Motor neuron (in vitro differentiated cells): ENCODE measurements at regions not wholly inside any gene's neighbourhood (a gene's known extent, or its start where the extent isn't known, plus 50 kb on each side); places are given as distances from the start of the nearest gene placed in this dataset.

Source experiments
- ATAC-seq, 8 experiments: fragments of 200-7000 bp; cut with Tn5 transposase; replicated peaks in 6 of 8; 2 replicates each; pipeline ENCODE4 v1.8.0; 2021; ENCODE audit warnings: mild to moderate bottlenecking in 8 of 8, moderate library complexity in 8 of 8
- H3K27ac ChIP-seq, 2 donors: fragments of 250-450 bp; sonication (Bioruptor Pico); 2 replicates each; pipeline ENCODE4 v1.9.0; 2021; ENCODE audit warnings: antibody characterized with exemption in 2 of 2, mild to moderate bottlenecking in 2 of 2, moderate library complexity in 1 of 2
- H3K4me1 ChIP-seq, 2 donors: fragments of 250-450 bp; sonication (Bioruptor Pico); replicated peaks in 1 of 2; 2 replicates each; pipeline ENCODE4 v1.6.1; 2021; ENCODE audit warnings: antibody characterized with exemption in 2 of 2, mild to moderate bottlenecking in 2 of 2, moderate library complexity in 1 of 2
- H3K4me3 ChIP-seq, 5 donors: fragments of 250-450 bp; sonication (Bioruptor Pico); 2 replicates each; pipeline ENCODE4 v1.9.0; 2021; ENCODE audit warnings: antibody characterized with exemption in 5 of 5, mild to moderate bottlenecking in 5 of 5, moderate library complexity in 4 of 5
- WGBS, 10 experiments: fragments of 450-650 bp; shearing (Covaris generic); methylation state at CpG; one replicate each; pipeline ENCODE4 v1.0.0; 2022; 5-methylcytosine and 5-hydroxymethylcytosine counted together
- in situ Hi-C, 9 experiments: fragments of 400-800 bp; cut with MboI; loops; one replicate each; pipeline ENCODE4 v1.15.0; 2021; ENCODE audit warnings: low sequenced_read_pairs in 9 of 9, low pct_unique_long_range_greater_than_20kb in 2 of 9; ENCODE audit not compliant: unreplicated experiment in 9 of 9

GRCh38 chr15:85298941-85299340, 81.5 kb upstream of the AKAP13 start:
- in situ Hi-C loops = loop anchor here in 3 of 9 experiments (25.0 kb wide), 1 partner anchor 538 kb away; no protein-coding TSS in a partner anchor
- 89 to 100% (median 100%) methylated on average over 1 of the region's 1 CpG; no CpG with 5 or more reads in 6 of the 10 experiments for WGBS, 10 experiments
- Histone ChIP-seq H3K4me1 (peaks cover 0 to 2% of the 10 kb centered on the region in 2 donors), H3K4me3 (no peak overlapping the region), H3K27ac (no peak overlapping the region)
- no peak for ATAC-seq

DNA sequence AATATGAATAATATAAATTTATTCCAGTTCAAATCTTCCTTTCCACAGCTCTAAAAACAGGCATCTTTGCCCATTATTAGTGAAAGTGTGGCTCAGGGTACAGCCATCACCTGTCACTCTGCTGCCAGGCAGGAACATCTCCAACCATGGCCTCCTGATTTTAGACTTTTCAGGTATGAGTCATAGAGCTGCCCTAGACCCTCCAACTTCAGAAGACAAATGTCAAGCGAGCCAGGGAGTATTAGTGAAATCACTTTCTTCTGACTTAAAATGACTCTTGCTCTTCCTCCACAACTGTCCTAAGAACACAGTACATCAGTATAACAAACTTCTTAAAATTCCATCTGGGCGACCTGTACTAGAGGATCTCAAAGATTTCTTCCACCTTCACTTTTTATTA, 78.1 kb upstream of the AKAP13 start:
- WGBS, 10 experiments = 57 to 100% (median 64%) methylated on average over 1 to 2 of the region's 2 CpGs; no CpG with 5 or more reads in 1 of the 10 experiments
- in situ Hi-C loops = loop anchor here in 3 of 9 experiments (25.0 kb wide), 2 partner anchors 185 to 410 kb away; no protein-coding TSS in a partner anchor
- no peak for ATAC-seq
- H3K4me3 ChIP-seq = no peak overlapping the region
- no peaks in the 10 kb centered on the region for H3K4me1 ChIP-seq
- no peak overlapping the region for H3K27ac ChIP-seq

- H3K4me3 ChIP-seq = no peak overlapping the region
- no peak for ATAC-seq
- no peaks in the 10 kb centered on the region for H3K4me1 ChIP-seq
- in situ Hi-C loops = loop anchor here in 3 of 9 experiments (25.0 kb wide), 2 partner anchors 182 to 407 kb away; no protein-coding TSS in a partner anchor
- no peak overlapping the region for H3K27ac ChIP-seq
- 36 to 100% (median 73%) methylated on average over 1 to 2 of the region's 2 CpGs for WGBS, 10 experiments
These were observed 75.4 kb upstream of the AKAP13 start for GRCh38 chr15:85305050-85305449.

GRCh38 chr15:85306946-85307686, 73.3 kb upstream of the AKAP13 start:
- no peak for ATAC-seq
- 40 to 100% (median 80%) methylated on average over 1 to 3 of the region's 5 CpGs; no CpG with 5 or more reads in 3 of the 10 experiments for WGBS, 10 experiments
- no peak overlapping the region for H3K4me3 ChIP-seq
- no peaks in the 10 kb centered on the region for H3K4me1 ChIP-seq
- no peak overlapping the region for H3K27ac ChIP-seq
- in situ Hi-C loops = loop anchor here in 3 of 9 experiments (25.0 kb wide), 2 partner anchors 180 to 405 kb away; no protein-coding TSS in a partner anchor

DNA sequence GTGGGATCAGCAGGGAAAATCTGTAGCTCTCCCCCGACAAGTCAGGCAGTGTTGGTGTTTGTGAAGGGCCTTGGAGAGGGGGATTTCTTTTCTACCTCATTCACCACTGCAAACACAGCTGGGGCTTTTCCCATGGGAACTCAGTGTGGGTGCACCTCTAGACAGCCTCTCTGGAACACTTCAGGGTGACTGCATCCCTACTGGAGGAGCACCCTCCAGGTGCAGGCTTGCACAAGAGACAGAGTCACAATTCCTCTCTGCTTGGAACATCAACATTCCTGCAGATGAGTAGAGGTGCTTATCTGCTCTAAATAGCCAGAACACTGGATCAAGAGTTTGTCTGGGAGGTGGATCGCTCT, 72.7 kb upstream of the AKAP13 start:
- WGBS, 10 experiments = 80 to 100% (median 92%) methylated on average over 1 of the region's 2 CpGs; no CpG with 5 or more reads in 4 of the 10 experiments
- no peak overlapping the region for H3K4me3 ChIP-seq
- H3K4me1 ChIP-seq = no peaks in the 10 kb centered on the region
- in situ Hi-C loops = loop anchor here in 3 of 9 experiments (25.0 kb wide), 2 partner anchors 180 to 405 kb away; no protein-coding TSS in a partner anchor
- no peak for ATAC-seq
- H3K27ac ChIP-seq = no peak overlapping the region

- H3K4me3 ChIP-seq = no peak overlapping the region
- ATAC-seq = no peak
- no peaks in the 10 kb centered on the region for H3K4me1 ChIP-seq
- 46 to 100% (median 79%) methylated on average over 1 to 2 of the region's 2 CpGs; no CpG with 5 or more reads in 4 of the 10 experiments for WGBS, 10 experiments
- in situ Hi-C loops = loop anchor here in 3 of 9 experiments (25.0 kb wide), 2 partner anchors 176 to 401 kb away; no protein-coding TSS in a partner anchor
- H3K27ac ChIP-seq = no peak overlapping the region
These were observed 68.8 kb upstream of the AKAP13 start for GRCh38 chr15:85311647-85312046.

DNA sequence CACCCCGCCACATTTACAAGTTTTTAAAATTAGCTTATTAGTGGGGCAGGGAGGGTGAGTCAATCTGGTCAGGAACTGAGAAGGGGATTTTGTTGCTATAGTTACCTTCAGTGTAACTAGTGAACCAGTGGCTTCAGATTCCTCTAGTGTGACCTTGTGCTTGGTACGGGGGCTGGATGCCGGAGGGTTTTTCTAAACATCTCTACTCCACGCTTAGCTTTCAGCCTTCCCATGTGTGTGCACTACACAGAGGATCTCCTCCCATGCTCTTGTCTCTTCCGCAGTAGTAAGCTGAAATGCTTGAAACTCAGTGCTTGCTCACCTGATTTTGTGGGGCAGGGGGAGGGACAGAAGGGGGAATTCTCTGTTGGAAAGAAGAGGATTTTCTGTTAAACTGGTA, 67.9 kb upstream of the AKAP13 start:
- in situ Hi-C loops = loop anchor here in 3 of 9 experiments (25.0 kb wide), 2 partner anchors 175 to 400 kb away; no protein-coding TSS in a partner anchor
- WGBS, 10 experiments = 80 to 100% (median 83%) methylated on average over 1 to 4 of the region's 5 CpGs; no CpG with 5 or more reads in 7 of the 10 experiments
- H3K27ac ChIP-seq = no peak overlapping the region
- ATAC-seq = no peak
- H3K4me1 ChIP-seq = no peaks in the 10 kb centered on the region
- no peak overlapping the region for H3K4me3 ChIP-seq

DNA sequence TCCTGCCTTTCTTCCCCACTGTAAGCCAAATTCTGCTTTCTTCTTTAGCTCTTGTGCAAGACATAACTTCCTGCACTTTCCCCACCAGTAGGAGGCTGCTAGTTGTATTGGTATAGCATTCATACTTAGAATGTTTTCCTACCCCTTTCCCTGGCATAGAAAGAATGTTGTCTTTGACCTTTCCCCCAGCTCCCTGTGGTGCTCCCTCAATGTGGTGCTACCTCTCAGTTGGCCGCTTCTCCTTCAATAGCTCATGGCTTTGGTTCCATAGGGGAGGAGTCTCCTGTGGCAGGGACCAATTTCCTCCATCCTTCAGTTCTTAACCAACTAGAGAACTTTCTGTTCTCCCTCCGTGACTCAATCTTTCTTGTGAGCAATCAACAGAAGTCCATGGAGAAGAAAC, 67.5 kb upstream of the AKAP13 start:
- no peaks in the 10 kb centered on the region for H3K4me1 ChIP-seq
- ATAC-seq = no peak

GRCh38 chr15:85313339-85313738, 67.1 kb upstream of the AKAP13 start:
- Histone ChIP-seq H3K4me1 (no peaks in the 10 kb centered on the region), H3K4me3 (no peak overlapping the region), H3K27ac (no peak overlapping the region)
- 71 to 100% (median 100%) methylated on average over 1 of the region's 1 CpG; no CpG with 5 or more reads in 1 of the 10 experiments for WGBS, 10 experiments
- in situ Hi-C loops = loop anchor here in 3 of 9 experiments (25.0 kb wide), 2 partner anchors 174 to 399 kb away; no protein-coding TSS in a partner anchor
- no peak for ATAC-seq

More for the DNA sequence above, 67.5 kb upstream of the AKAP13 start:
- in situ Hi-C loops = loop anchor here in 3 of 9 experiments (25.0 kb wide), 2 partner anchors 174 to 399 kb away; no protein-coding TSS in a partner anchor
- H3K4me3 ChIP-seq = no peak overlapping the region
- no peak overlapping the region for H3K27ac ChIP-seq
- WGBS, 10 experiments = 40 to 100% (median 96%) methylated on average over 1 to 2 of the region's 2 CpGs; no CpG with 5 or more reads in 2 of the 10 experiments

- no peaks in the 10 kb centered on the region for H3K4me1 ChIP-seq
- ATAC-seq = no peak
- H3K27ac ChIP-seq = no peak overlapping the region
- no peak overlapping the region for H3K4me3 ChIP-seq
- in situ Hi-C loops = loop anchor here in 3 of 9 experiments (25.0 kb wide), 2 partner anchors 173 to 398 kb away; no protein-coding TSS in a partner anchor
- WGBS, 10 experiments = 75 to 100% (median 88%) methylated on average over 1 to 3 of the region's 3 CpGs; no CpG with 5 or more reads in 1 of the 10 experiments
These were observed 66.3 kb upstream of the AKAP13 start for GRCh38 chr15:85314146-85314545.

GRCh38 chr15:85314633-85315032, 65.8 kb upstream of the AKAP13 start:
- 54 to 100% (median 92%) methylated on average over 1 to 4 of the region's 4 CpGs; no CpG with 5 or more reads in 1 of the 10 experiments for WGBS, 10 experiments
- H3K4me3 ChIP-seq = no peak overlapping the region
- no peak for ATAC-seq
- in situ Hi-C loops = loop anchor here in 3 of 9 experiments (25.0 kb wide), 2 partner anchors 173 to 398 kb away; no protein-coding TSS in a partner anchor
- no peak overlapping the region for H3K27ac ChIP-seq
- H3K4me1 ChIP-seq = no peaks in the 10 kb centered on the region

DNA sequence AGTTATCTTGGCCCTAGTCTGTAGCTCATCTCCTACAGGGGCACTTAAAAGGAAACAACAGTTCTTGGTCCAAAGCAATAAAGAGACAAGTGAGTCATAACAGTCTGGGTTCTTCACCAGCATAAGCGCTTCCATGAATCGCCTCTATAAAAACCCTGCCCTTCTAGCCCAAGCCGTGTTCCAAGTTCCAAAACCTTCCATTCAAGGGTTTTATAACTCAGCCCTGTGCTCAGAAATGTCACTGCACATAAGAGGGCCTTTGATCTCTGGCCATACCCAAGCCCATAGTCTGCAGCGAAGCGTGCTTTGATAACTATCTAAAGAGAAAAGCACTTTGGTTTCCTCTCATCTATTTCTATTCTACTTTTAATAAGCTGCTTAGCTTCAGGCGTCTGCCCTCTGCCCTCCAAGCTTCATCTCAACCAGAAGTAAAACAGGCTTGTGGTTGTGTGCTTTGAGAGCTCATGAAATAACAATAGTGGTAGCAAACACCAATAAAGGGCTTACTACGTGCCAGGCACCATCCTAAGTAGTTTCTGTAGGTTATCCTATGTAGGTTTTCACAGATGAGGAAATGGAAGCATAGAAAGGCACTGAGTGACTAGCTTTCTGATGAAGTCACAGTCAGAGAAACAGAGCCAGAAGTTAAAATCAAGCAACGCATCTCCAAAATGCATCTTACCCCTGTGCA, 64.0 kb upstream of the AKAP13 start:
- ATAC-seq = peak in 2 of 8 experiments; percentile 14 to 72
- 12 to 76% (median 67%) methylated on average over 1 to 6 of the region's 8 CpGs; no CpG with 5 or more reads in 2 of the 10 experiments for WGBS, 10 experiments
- Histone ChIP-seq H3K4me3 (no peak overlapping the region), H3K27ac (no peak overlapping the region), H3K4me1 (no peaks in the 10 kb centered on the region)
- in situ Hi-C loops = loop anchor here in 3 of 9 experiments (25.0 kb wide), 2 partner anchors 171 to 396 kb away; no protein-coding TSS in a partner anchor
